Hematopoietic multipotent progenitor cell treated with erythropoietin and hydrocortisone succinate and interleukin-3 and kit ligand, for 8 days (in vitro differentiated cells): ENCODE measurements at regions not wholly inside any gene's neighbourhood (a gene's known extent, or its start where the extent isn't known, plus 50 kb on each side); places are given as distances from the start of the nearest gene placed in this dataset.

ENCODE experiments used
- DNase-seq: peaks from one replicate; pipeline ENCODE4 v3.0.0-alpha.2; 2015

GRCh38 chr12:91327889-91328288 is 145.3 kb upstream of the DCN start:
- DNase-seq, result no peak

- DNase-seq, result no peak
Measured at GRCh38 chr12:91327131-91327530, 144.5 kb upstream of the DCN start.

GRCh38 chr12:91326058-91327027 is 143.7 kb upstream of the DCN start:
- peak; percentile 59 for DNase-seq

GRCh38 chr12:91320999-91321398 is 138.4 kb upstream of the DCN start:
- no peak for DNase-seq

GRCh38 chr12:91319071-91319760 is 136.6 kb upstream of the DCN start:
- no peak for DNase-seq

- no peak for DNase-seq
Measured at GRCh38 chr12:91317306-91317705, 134.7 kb upstream of the DCN start.

GRCh38 chr12:91316907-91317269 is 134.3 kb upstream of the DCN start:
- no peak for DNase-seq

- DNase-seq, result no peak
Measured at GRCh38 chr12:91316161-91316906, 133.7 kb upstream of the DCN start.

GRCh38 chr12:91311081-91311480 is 128.5 kb upstream of the DCN start:
- DNase-seq, result no peak

GRCh38 chr12:91309450-91309849 is 126.8 kb upstream of the DCN start:
- DNase-seq, result no peak

GRCh38 chr12:91307957-91308670 is 125.5 kb upstream of the DCN start:
- no peak for DNase-seq

GRCh38 chr12:91290354-91290753 is 107.7 kb upstream of the DCN start:
- no peak for DNase-seq

GRCh38 chr12:91289906-91290305 is 107.3 kb upstream of the DCN start:
- no peak for DNase-seq

- DNase-seq, result no peak
Measured at GRCh38 chr12:91289072-91289471, 106.5 kb upstream of the DCN start.

GRCh38 chr12:91287753-91288152 is 105.1 kb upstream of the DCN start:
- DNase-seq, result no peak

- no peak for DNase-seq
Measured at GRCh38 chr12:91278126-91278525, 95.5 kb upstream of the DCN start.

- no peak for DNase-seq
Measured at GRCh38 chr12:91276509-91276908, 93.9 kb upstream of the DCN start.

- DNase-seq, result no peak
Measured at GRCh38 chr12:91275321-91275720, 92.7 kb upstream of the DCN start.

GRCh38 chr12:91274916-91275315 is 92.3 kb upstream of the DCN start:
- no peak for DNase-seq

GRCh38 chr12:91273560-91273959 is 90.9 kb upstream of the DCN start:
- DNase-seq, result no peak

GRCh38 chr12:91272461-91273063 is 89.9 kb upstream of the DCN start:
- DNase-seq, result no peak

GRCh38 chr12:91271185-91271584 is 88.6 kb upstream of the DCN start:
- DNase-seq, result no peak
